Thyroid gland (tissue), 4 donors: ENCODE measurements at regions not wholly inside any gene's neighbourhood (a gene's known extent, or its start where the extent isn't known, plus 50 kb on each side); places are given as distances from the start of the nearest gene placed in this dataset.

Experiments
- POLR2A ChIP-seq, 2 donors: fragments of 450-650 bp; IDR thresholded peaks; one replicate each; pipeline ENCODE4 v1.6.1; 2017; ENCODE audit warnings: antibody characterized with exemption in 2 of 2, mild to moderate bottlenecking in 2 of 2, moderate library complexity in 1 of 2
- TF ChIP-seq, protein P1 (sequence below), 6 experiments: fragments of 200-600 bp in 3 of 6; fragments of 450-650 bp in 3 of 6; sonication (generic) in 3 of 6; IDR thresholded peaks; one replicate each; pipeline ENCODE4 v1.5.1; 2016 to 2019; ENCODE audit warnings: antibody characterized with exemption in 6 of 6, mild to moderate bottlenecking in 2 of 6, inconsistent platforms in 1 of 6, moderate library complexity in 1 of 6

DNA sequence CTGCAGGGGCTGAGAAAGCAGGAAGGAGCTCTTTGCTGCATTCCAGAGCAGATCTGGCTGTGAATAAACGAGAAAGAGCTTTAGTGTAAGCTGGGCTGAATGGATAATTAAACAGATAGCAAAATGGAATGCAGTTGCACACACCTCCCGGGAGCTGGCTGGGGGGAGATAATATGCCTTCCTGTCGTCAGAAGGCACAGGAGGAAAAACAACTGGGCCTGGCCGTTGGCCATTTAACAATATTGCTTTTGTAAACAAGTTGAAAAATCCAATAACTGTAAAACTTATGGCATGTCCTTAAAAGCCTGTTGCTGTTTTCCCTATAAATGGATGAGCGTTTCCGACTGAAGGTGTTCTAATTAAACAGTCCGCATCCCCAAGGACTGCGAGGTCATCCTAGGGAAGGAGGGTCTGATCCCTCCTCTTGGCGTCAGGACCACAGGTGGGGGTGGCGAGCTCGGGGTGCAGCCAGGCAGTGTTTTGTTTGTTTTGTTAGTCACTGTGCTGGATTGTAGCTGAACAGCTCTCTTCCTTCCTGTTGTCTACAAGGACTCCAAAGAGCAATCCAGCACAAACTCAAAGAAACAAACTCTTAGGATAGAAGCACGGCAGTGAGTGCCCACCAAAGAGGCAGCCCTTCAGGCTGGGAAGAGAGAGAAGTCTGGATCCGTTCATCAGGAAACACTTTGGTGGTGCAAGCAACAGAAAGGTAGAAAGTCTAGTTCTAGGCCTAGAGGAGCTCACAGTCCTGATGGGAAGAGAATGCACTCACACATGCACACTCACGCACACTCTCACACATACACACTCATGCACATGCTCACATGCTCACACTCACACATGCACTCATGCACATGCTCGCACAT lies 133.4 kb upstream of the SMAD3 start:
- TF ChIP-seq, protein P1, sequence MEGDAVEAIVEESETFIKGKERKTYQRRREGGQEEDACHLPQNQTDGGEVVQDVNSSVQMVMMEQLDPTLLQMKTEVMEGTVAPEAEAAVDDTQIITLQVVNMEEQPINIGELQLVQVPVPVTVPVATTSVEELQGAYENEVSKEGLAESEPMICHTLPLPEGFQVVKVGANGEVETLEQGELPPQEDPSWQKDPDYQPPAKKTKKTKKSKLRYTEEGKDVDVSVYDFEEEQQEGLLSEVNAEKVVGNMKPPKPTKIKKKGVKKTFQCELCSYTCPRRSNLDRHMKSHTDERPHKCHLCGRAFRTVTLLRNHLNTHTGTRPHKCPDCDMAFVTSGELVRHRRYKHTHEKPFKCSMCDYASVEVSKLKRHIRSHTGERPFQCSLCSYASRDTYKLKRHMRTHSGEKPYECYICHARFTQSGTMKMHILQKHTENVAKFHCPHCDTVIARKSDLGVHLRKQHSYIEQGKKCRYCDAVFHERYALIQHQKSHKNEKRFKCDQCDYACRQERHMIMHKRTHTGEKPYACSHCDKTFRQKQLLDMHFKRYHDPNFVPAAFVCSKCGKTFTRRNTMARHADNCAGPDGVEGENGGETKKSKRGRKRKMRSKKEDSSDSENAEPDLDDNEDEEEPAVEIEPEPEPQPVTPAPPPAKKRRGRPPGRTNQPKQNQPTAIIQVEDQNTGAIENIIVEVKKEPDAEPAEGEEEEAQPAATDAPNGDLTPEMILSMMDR (IDR thresholded peaks at IDR 0.05) = no peak
- TF ChIP-seq POLR2A (IDR thresholded peaks at IDR 0.05) = no peak
